ENCODE measurements at regions not wholly inside any gene's neighbourhood (a gene's known extent, or its start where the extent isn't known, plus 50 kb on each side); places are given as distances from the start of the nearest gene placed in this dataset.
"Not testable (repeated sequence)": the region's sequence is repeated elsewhere in the genome, so short reads cannot be mapped to it uniquely, and the experiment has no call there.

DNA sequence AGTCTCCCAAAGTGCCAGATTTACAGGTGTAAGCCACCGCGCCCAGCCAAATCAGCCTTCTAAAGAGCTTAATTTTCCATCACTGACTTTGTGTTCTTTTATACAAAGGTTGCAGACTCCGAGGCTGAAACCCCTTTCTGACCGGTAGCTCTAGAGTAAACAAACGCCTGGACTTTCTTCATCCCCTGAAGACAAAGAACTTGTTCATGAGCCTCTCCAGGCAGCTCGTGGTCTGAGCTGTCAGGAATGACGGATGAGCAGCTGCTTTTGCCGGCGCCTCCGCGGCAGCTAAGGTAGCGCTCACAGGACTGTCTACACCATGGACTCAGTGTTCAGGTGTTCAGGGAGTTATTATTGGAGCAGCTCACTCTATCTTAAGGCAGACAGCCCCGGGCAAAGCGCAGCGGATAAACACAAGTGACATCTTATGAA is 128.5 kb upstream of the ERRFI1 start:
- intact Hi-C loops (cut with micrococcal nuclease), result no loop called here
- H3K36me3 Mint-ChIP-seq (ENCODE audit: low read depth), result peaks cover 7% of the 10 kb centered on the region
- H3K4me3 Mint-ChIP-seq (ENCODE audit: low read depth), result no peak overlapping the region
- H3K4me1 Mint-ChIP-seq (ENCODE audit: low read depth), result peaks cover 33% of the 10 kb centered on the region
- no peak overlapping the region for H3K27ac Mint-ChIP-seq
- peaks cover 11% of the 10 kb centered on the region for H3K9me3 Mint-ChIP-seq
- DNase-seq (ENCODE audit: low spot score), result no peak
- peaks cover 2% of the 10 kb centered on the region for H3K27me3 Mint-ChIP-seq (ENCODE audit: low read depth)

DNA sequence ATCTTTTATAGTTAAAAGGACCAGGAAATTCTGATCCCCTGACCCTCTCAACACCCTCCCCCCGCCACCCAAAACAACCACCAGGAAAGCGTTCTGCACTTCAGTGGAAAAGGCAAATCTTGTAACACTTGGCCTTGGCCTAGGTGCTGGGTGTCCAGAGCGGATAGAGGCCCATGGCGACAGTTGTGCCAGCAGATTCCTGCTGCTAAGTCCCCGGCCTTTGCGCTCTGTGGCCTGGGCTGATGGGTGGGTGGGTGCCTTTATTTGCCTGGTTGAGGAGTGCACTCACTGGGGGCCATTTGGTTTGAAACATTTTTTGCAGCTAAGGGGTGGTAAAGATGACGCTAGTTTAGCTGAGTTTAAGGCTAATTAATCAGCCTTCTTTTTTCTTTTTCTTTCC is 127.9 kb upstream of the ERRFI1 start:
- Mint-ChIP-seq H3K4me1 (ENCODE audit: low read depth) (peaks cover 36% of the 10 kb centered on the region), H3K27me3 (ENCODE audit: low read depth) (peaks cover 2% of the 10 kb centered on the region), H3K27ac (no peak overlapping the region), H3K9me3 (peaks cover 11% of the 10 kb centered on the region), H3K4me3 (ENCODE audit: low read depth) (no peak overlapping the region), H3K36me3 (ENCODE audit: low read depth) (peaks cover 7% of the 10 kb centered on the region)
- intact Hi-C loops (cut with micrococcal nuclease), result loop anchor here (2.0 kb wide), 1 partner anchor 15 kb away; no protein-coding TSS in a partner anchor
- no peak for DNase-seq (ENCODE audit: low spot score)

DNA sequence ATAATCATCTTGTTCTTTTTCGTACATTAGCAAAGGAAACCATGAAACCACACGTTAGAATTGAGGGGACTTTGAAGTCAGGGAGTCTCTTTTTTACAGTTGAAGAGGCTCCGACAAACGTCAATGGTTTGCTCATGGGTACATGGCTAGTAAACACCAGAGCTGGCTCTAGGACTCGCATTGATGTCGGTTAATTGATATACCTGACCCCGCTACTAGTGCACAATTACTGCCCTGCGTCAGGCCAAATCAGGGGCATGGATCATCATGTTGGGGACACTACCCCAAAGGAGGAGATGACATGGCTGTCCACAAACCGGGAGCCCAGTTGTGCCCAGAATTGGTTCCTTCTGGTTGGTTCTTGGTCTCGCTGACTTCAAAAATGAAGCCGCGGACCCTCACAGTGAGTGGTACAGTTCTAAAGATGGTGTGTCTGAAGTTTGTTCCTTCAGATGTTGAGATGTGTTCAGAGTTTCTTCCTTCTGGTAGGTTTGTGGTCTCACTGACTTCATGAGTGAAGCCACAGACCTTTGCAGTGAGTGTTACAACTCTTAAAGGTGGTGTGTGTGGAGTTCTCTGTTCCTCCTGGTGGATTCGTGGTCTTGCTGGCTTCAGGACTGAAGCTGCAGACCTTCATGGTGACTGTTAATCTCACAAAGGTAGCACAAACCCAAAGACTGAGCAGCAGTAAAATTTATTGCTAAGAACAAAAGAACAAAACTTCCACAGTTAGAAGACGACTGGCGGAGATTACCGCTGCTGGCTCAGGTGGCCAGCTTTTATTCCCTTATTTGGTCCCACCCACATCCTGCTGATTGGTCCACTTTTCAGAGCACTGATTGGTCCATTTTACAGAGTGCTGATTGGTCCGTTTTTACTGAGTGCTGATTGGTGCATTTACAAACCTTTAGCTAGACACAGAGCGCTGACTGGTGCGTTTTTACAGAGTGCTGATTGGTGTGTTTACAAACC is 126.9 kb upstream of the ERRFI1 start:
- H3K27me3 Mint-ChIP-seq (ENCODE audit: low read depth), result peaks cover 2% of the 10 kb centered on the region
- peak overlapping the region; percentile 94 for H3K27ac Mint-ChIP-seq
- peak; percentile 47 for DNase-seq (ENCODE audit: low spot score)
- H3K36me3 Mint-ChIP-seq (ENCODE audit: low read depth), result peaks cover 7% of the 10 kb centered on the region
- H3K4me3 Mint-ChIP-seq (ENCODE audit: low read depth), result peak overlapping the region; percentile 32
- intact Hi-C loops (cut with micrococcal nuclease), result loop anchor here (1.0 to 2.0 kb wide), 3 partner anchors 16 to 55 kb away; no protein-coding TSS in a partner anchor
- peaks cover 36% of the 10 kb centered on the region for H3K4me1 Mint-ChIP-seq (ENCODE audit: low read depth)
- H3K9me3 Mint-ChIP-seq, result peaks cover 11% of the 10 kb centered on the region

DNA sequence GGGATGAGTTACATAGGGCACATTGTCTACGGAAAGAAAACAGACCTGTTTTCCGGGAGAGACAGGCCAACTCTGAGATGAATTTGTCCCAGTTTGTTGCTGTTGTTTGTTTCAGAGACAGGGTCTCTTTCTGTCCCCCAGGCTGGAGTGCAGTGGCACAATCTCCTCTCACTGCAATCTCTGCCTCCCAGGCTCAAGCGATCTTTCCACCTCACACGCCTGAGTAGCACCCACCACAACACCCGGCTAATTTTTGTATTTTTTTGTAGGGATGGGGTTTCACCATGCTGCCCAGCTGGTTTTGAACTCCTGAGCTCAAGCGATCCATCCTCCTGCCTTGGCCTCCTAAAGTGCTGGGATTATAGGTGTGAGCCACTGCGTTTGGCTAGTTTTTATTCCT is 125.5 kb upstream of the ERRFI1 start:
- Mint-ChIP-seq H3K9me3 (peaks cover 11% of the 10 kb centered on the region), H3K36me3 (ENCODE audit: low read depth) (peaks cover 7% of the 10 kb centered on the region), H3K27me3 (ENCODE audit: low read depth) (peaks cover 2% of the 10 kb centered on the region), H3K27ac (peak overlapping the region; percentile 94), H3K4me3 (ENCODE audit: low read depth) (no peak overlapping the region), H3K4me1 (ENCODE audit: low read depth) (peaks cover 44% of the 10 kb centered on the region)
- intact Hi-C loops (cut with micrococcal nuclease), result loop anchor here (1.0 to 2.0 kb wide), 3 partner anchors 17 to 53 kb away; no protein-coding TSS in a partner anchor
- no peak for DNase-seq (ENCODE audit: low spot score)

DNA sequence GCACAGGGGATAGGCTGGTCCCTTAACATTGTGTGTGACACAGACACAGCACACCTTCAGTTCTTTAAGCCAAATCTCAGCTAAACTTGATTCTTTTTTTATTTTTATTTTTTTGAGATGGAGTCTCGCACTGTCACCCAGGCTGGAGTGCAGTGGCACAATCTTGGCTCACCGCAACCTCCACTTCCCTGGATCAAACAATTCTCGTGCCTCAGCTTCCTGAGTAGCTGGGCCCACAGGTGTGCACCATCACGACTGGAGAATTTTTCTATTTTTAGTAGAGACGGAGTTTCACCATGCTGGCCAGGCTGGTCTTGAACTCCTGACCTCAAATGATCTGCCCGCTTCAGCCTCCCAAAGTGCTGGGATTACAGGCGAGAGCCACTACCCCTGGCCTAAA is 123.6 kb upstream of the ERRFI1 start:
- H3K27ac Mint-ChIP-seq; H3K4me3 Mint-ChIP-seq (ENCODE audit: low read depth); H3K36me3 Mint-ChIP-seq (ENCODE audit: low read depth); intact Hi-C loops (cut with micrococcal nuclease); H3K27me3 Mint-ChIP-seq (ENCODE audit: low read depth); DNase-seq (ENCODE audit: low spot score): not testable (repeated sequence)
- Mint-ChIP-seq H3K4me1 (ENCODE audit: low read depth) (peaks cover 48% of the 10 kb centered on the region), H3K9me3 (peaks cover 11% of the 10 kb centered on the region)

DNA sequence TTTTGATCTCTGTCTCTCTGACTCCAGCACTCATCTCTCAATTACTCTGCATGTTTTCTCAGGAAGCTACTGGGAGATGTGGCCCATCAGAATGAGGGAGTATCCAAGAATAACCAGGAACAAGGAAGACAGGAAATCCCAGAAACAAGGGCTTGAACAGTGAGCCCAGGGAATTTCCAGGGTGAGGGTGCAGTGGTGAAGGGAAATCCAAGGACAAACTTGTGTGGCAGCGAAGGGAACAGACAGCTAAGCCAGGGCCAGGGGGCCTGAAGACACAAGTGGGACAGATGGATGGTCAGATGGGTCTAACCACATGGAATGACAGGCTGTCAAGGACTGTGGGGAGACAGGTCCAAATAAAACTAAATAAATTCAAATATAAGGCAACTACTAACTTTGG is 121.8 kb upstream of the ERRFI1 start:
- peaks cover 2% of the 10 kb centered on the region for H3K9me3 Mint-ChIP-seq
- peaks cover 40% of the 10 kb centered on the region for H3K4me1 Mint-ChIP-seq (ENCODE audit: low read depth)
- no peaks in the 10 kb centered on the region for H3K27me3 Mint-ChIP-seq (ENCODE audit: low read depth)
- no peak overlapping the region for H3K4me3 Mint-ChIP-seq (ENCODE audit: low read depth)
- intact Hi-C loops (cut with micrococcal nuclease), result no loop called here
- no peaks in the 10 kb centered on the region for H3K36me3 Mint-ChIP-seq (ENCODE audit: low read depth)
- no peak for DNase-seq (ENCODE audit: low spot score)
- H3K27ac Mint-ChIP-seq, result no peak overlapping the region

DNA sequence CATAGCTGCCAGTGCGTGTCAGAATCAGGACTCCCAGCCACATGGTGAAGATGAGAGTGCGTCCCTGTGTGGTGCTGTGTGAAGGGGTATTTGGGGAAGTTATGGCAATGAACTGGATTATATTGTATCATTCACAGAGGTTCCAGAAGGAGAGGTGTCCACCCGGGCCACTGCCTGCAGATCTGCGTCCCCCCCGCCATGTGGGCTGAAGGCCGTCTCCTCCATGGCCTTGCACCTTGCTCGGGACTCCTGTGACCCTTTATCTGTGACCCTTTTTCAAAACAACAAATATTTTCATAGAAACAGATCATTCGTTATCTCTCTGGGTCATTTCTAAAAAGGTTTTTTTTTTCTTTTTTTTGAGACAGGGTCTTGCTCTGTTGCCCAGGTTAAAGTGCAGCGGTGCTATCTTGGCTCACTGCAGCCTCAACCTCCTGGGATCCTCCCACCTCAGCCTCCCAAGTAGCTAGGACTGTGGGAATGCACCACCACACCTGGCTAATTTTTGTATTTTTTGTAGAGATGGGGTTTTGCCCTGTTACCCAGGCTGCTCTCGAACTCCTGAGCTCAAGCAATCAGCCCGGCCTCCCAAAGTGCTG is 120.2 kb upstream of the ERRFI1 start:
- no peak for DNase-seq (ENCODE audit: low spot score)
- Mint-ChIP-seq H3K36me3 (ENCODE audit: low read depth) (no peaks in the 10 kb centered on the region), H3K27me3 (ENCODE audit: low read depth) (no peaks in the 10 kb centered on the region), H3K4me3 (ENCODE audit: low read depth) (no peak overlapping the region), H3K4me1 (ENCODE audit: low read depth) (peaks cover 28% of the 10 kb centered on the region), H3K27ac (no peak overlapping the region), H3K9me3 (no peaks in the 10 kb centered on the region)
- intact Hi-C loops (cut with micrococcal nuclease), result no loop called here

DNA sequence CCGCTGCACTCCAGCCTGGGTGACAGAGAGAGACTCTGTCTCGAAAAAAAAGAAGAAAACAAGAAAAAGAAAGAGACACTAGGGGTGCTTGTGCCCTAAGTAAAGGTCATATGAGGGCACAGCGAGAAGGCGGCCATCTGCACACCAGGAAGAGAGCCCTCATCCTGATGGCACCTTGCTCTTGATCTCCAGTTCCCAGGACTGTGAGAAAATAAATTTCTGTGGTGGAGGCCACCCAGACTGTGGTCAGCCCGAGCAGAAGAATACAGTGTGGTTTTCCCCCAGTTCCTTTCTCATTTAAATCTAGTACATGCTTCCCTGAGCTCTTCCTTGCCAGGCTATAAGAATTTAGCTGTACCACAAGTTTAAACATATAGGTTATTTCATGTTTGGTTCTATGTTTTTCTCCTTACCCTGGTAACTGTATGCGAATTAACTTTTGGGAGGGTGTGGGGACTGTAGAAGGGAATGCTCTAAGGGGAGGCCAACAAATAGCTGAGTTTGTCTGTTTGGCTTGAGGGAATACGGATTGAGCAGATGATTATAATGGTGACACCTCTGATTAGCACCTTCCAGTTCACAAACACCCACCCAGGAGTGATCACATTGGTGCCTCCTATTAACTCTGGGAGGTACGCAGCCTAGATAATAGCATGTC is 119.6 kb upstream of the ERRFI1 start:
- Mint-ChIP-seq H3K27ac (no peak overlapping the region), H3K27me3 (ENCODE audit: low read depth) (no peaks in the 10 kb centered on the region), H3K4me3 (ENCODE audit: low read depth) (no peak overlapping the region), H3K9me3 (no peaks in the 10 kb centered on the region), H3K36me3 (ENCODE audit: low read depth) (no peaks in the 10 kb centered on the region), H3K4me1 (ENCODE audit: low read depth) (peaks cover 24% of the 10 kb centered on the region)
- DNase-seq (ENCODE audit: low spot score), result no peak
- intact Hi-C loops (cut with micrococcal nuclease), result no loop called here

DNA sequence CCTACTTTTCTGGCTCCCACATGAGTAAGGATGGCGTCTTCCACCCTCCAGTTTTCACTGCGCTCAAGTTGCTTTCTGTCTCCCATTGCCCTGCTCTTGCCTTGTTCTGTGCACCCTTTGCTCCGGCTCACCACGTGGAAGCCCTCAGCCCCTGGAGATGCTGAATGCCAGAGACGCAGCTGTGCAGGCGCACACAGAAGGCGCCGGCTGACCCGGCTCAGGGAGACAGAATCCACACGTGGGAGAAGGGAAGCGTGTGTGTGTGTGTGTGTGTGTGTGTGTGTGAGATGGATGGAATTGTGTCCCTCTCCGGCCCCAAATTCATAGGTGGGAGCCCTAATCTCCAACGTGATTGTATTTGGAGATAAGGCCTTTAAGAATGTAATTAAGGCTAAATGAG is 118.2 kb upstream of the ERRFI1 start:
- H3K27ac Mint-ChIP-seq, result no peak overlapping the region
- H3K9me3 Mint-ChIP-seq, result no peaks in the 10 kb centered on the region
- no peak for DNase-seq (ENCODE audit: low spot score)
- no peak overlapping the region for H3K4me3 Mint-ChIP-seq (ENCODE audit: low read depth)
- H3K4me1 Mint-ChIP-seq (ENCODE audit: low read depth), result peaks cover 22% of the 10 kb centered on the region
- H3K36me3 Mint-ChIP-seq (ENCODE audit: low read depth), result no peaks in the 10 kb centered on the region
- intact Hi-C loops (cut with micrococcal nuclease), result no loop called here
- H3K27me3 Mint-ChIP-seq (ENCODE audit: low read depth), result no peaks in the 10 kb centered on the region

DNA sequence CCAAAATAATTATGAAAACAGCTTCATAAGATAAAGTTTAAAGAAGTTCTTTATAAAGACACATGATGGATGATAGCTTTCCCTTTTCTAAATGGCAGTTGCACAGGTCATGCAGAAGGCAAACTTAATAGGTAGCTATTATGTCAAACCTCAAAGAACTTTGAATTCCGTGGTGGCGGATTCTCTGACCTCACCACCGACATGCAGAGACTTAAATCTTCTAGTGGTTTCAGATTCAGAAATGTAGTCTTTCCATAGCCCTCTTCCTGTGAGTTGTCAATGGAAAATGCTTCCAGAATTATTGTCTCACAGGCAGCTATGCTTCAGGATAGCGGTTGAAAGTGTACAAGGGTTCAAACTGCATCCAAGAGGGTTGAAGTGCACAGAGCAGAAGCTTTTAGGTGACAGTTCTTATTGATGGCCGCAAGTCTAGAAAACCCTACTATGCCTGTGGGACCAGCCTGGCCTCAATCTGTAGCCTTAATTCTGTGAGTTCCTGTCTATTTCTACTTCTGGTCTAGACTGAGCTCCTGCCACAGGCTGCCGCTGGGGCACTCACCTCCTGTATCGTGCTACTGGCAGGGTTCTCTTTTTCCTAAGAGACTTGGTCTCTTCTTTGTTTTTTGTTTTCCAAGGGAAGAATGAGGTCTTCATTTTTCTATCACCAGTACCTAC is 117.0 kb upstream of the ERRFI1 start:
- Mint-ChIP-seq H3K27me3 (ENCODE audit: low read depth) (peaks cover under 1% of the 10 kb centered on the region), H3K9me3 (no peaks in the 10 kb centered on the region), H3K27ac (no peak overlapping the region), H3K36me3 (ENCODE audit: low read depth) (no peaks in the 10 kb centered on the region), H3K4me3 (ENCODE audit: low read depth) (no peak overlapping the region), H3K4me1 (ENCODE audit: low read depth) (peaks cover 17% of the 10 kb centered on the region)
- intact Hi-C loops (cut with micrococcal nuclease), result no loop called here
- no peak for DNase-seq (ENCODE audit: low spot score)

DNA sequence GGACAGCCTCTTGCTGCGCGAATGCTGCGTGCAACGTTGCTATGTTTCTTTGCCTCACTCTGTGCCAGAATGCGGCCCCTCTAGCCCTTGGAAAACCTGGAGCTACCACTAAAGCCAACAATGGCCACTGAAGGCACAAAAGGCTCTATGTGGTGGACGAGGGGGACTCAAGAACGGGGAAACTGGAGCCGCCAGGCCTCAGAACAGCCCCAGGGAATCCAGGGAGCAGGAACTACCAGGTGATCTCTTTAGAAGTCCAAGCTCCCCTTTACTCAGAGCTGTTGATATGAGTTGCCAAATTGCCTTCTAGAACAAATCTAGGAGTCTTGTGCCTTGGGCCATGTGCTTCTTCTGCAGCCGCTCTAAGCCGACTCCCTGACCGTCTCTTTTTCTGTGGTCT is 113.8 kb upstream of the ERRFI1 start:
- Mint-ChIP-seq H3K4me3 (ENCODE audit: low read depth) (no peak overlapping the region), H3K27ac (no peak overlapping the region), H3K4me1 (ENCODE audit: low read depth) (peaks cover 4% of the 10 kb centered on the region), H3K9me3 (no peaks in the 10 kb centered on the region), H3K36me3 (ENCODE audit: low read depth) (no peaks in the 10 kb centered on the region), H3K27me3 (ENCODE audit: low read depth) (peaks cover 16% of the 10 kb centered on the region)
- intact Hi-C loops (cut with micrococcal nuclease), result no loop called here
- DNase-seq (ENCODE audit: low spot score), result no peak

DNA sequence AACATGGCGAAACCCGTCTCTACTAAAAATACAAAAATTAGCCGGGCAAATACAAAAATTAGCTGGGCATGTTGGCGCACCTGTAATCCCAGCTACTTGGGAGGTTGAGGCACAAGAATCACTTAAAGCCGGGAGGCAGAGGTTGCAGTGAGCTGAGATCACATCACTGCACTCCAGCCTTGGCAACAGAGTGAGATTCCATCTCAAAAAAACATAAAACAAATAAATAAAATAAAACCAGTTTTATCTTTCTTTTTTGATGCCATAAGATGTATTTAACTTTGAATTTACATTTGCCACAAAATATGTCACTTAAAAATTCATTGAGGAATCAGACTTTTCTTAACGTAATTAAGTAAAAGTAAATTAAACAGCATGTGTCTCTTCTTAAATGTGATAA is 113.3 kb upstream of the ERRFI1 start:
- H3K36me3 Mint-ChIP-seq (ENCODE audit: low read depth), result no peaks in the 10 kb centered on the region
- H3K9me3 Mint-ChIP-seq, result no peaks in the 10 kb centered on the region
- intact Hi-C loops (cut with micrococcal nuclease), result no loop called here
- H3K4me1 Mint-ChIP-seq (ENCODE audit: low read depth), result peaks cover 7% of the 10 kb centered on the region
- no peak overlapping the region for H3K27ac Mint-ChIP-seq
- no peak overlapping the region for H3K4me3 Mint-ChIP-seq (ENCODE audit: low read depth)
- peaks cover 18% of the 10 kb centered on the region for H3K27me3 Mint-ChIP-seq (ENCODE audit: low read depth)
- DNase-seq (ENCODE audit: low spot score), result no peak
